ENCODE measurements at regions not wholly inside any gene's neighbourhood (a gene's known extent, or its start where the extent isn't known, plus 50 kb on each side); places are given as distances from the start of the nearest gene placed in this dataset.

DNA sequence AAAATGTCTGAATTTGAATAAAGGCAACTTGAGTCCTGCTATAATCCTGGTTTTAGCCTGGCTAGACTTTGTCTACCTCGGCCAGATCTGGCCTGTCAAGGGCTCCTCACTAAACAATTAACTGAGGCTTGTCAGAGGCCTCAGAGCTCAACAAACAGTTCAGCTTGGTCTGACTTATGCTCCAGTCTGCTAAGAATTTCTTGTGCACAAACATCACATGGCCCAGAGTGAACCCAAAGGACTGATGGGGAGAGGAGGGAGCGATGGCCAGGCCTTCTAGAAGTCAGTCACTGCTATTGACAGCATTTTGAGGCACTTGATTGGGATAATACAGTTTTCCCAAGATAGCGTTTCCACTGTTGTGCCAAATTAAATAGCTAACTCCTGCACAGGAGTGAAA, 555.1 kb upstream of the ID2 start:
- no peak for TF ChIP-seq CTCF (IDR thresholded peaks at IDR 0.05; ENCODE audit: low read depth, low read length, poor library complexity, severe bottlenecking)
- TF ChIP-seq EZH2phosphoT487 (IDR thresholded peaks at IDR 0.05; ENCODE audit: borderline replicate concordance, low read length): no peak

All from DOHH2 (cell line).